Mucosa of descending colon (tissue), 3 donors: ENCODE measurements at regions not wholly inside any gene's neighbourhood (a gene's known extent, or its start where the extent isn't known, plus 50 kb on each side); places are given as distances from the start of the nearest gene placed in this dataset.

Experiments
- ATAC-seq: fragments of 200-7000 bp; cut with Tn5 transposase; one replicate; pipeline ENCODE4 v1.9.1; 2020; ENCODE audit warnings: mild to moderate bottlenecking, moderate library complexity
- DNase-seq, 3 donors: peaks; one replicate each; pipeline ENCODE4 v3.0.0-alpha.2; 2020
- H3K36me3 ChIP-seq: fragments of 200-600 bp; one replicate; pipeline ENCODE4 v1.8.0; 2021; ENCODE audit warnings: low read depth, mild to moderate bottlenecking
- H3K4me1 ChIP-seq: fragments of 200-600 bp; one replicate; pipeline ENCODE4 v1.8.0; 2021; ENCODE audit warnings: low read depth, mild to moderate bottlenecking
- H3K4me3 ChIP-seq: fragments of 200-600 bp; one replicate; pipeline ENCODE4 v1.8.0; 2021; ENCODE audit warnings: mild to moderate bottlenecking
- H3K9me3 ChIP-seq: fragments of 200-600 bp; one replicate; pipeline ENCODE4 v1.8.0; 2021; ENCODE audit warnings: mild to moderate bottlenecking
- intact Hi-C, 2 donors: fragments of 100-400 bp; cut with DNase I in 1 of 2; cut with micrococcal nuclease in 1 of 2; formaldehyde crosslinking; loops; one replicate each; pipeline versions ENCODE4 v1.11.0 to v1.11.1; 2022; cut with DNase I, micrococcal nuclease
- TF ChIP-seq, protein P1 (sequence below): fragments of 200-600 bp; IDR thresholded peaks from one replicate; pipeline ENCODE4 v1.8.0; 2022; ENCODE audit warnings: antibody characterized with exemption, mild to moderate bottlenecking
- donor health status: DM: no; HTN: no; CAD: no; lungs with moderate emphysema.
- donor health status: DM: no; HTN: no; CAD: no.
- donor health status: DM: no; HTN: yes; CAD: no.

DNA sequence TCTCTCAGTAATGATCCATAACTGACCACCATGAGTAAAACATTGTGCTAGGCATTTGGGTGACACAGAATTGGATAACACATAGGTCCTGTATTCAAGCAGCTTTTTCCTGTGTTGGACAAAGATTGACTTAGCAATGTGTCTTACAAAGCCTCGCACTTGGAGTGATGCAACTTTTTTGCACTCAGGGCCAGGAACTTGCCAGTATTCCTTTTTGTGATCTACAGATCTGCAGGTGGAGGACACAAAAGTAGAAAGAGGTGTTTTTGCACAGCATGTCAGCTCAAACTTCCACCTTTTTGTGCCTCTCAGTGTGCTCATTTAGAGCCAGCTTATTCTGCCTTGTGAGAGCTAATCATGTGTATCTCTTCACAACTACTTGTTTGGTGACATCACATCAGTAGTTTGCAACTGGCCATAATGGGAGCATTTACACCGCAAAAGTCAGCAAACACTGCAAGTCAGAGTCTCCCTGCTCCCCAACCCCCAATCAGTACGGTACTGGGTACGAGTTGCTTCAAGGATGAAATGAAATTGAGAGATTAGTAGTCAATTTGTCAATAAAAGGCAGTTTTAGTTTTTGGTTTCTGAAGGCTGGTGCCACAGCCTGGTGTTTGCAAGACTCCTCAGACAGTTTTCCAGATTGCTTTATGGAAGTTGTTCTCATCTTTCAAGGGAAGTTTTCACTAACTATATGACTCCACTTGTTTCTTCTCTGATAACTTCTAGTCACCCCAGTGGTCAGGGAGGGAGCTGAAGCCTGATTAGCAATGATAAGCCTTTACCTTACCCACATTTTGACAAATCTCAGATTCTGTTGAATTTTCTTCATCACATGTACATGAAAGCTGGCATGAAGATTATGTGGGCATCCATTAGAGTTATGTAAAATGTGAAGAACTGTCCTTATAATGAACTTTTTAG lies 149.1 kb downstream of the PDCD6IP start:
- DNase-seq: no peak
- intact Hi-C loops: no loop called here
- ATAC-seq: no peak
- Histone ChIP-seq H3K4me1 (no peaks in the 10 kb centered on the region), H3K4me3 (no peak overlapping the region), H3K9me3 (no peaks in the 10 kb centered on the region), H3K36me3 (no peaks in the 10 kb centered on the region)
- TF ChIP-seq, protein P1, sequence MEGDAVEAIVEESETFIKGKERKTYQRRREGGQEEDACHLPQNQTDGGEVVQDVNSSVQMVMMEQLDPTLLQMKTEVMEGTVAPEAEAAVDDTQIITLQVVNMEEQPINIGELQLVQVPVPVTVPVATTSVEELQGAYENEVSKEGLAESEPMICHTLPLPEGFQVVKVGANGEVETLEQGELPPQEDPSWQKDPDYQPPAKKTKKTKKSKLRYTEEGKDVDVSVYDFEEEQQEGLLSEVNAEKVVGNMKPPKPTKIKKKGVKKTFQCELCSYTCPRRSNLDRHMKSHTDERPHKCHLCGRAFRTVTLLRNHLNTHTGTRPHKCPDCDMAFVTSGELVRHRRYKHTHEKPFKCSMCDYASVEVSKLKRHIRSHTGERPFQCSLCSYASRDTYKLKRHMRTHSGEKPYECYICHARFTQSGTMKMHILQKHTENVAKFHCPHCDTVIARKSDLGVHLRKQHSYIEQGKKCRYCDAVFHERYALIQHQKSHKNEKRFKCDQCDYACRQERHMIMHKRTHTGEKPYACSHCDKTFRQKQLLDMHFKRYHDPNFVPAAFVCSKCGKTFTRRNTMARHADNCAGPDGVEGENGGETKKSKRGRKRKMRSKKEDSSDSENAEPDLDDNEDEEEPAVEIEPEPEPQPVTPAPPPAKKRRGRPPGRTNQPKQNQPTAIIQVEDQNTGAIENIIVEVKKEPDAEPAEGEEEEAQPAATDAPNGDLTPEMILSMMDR: no peak

DNA sequence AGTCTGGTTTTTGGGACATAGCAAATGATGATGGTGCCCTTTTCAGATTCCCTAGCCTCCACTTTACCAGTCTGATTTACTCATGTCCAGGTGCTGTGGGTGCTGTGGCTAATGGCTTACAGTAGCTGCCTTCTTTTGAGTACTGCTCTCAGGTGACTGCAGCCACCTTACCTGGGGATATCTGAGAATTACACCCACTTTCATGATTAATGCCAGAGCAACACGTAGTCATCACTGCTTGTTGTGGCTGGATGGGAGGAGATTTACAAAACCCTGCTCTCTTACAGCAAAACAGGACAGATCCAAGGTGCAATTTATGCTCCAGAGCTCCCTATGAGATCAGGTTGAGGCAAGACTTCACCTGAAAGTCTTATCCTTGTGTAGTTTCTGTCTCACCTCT lies 150.6 kb downstream of the PDCD6IP start:
- Histone ChIP-seq H3K4me1 (no peaks in the 10 kb centered on the region), H3K36me3 (no peaks in the 10 kb centered on the region), H3K9me3 (no peaks in the 10 kb centered on the region), H3K4me3 (no peak overlapping the region)
- intact Hi-C loops: no loop called here
- DNase-seq: no peak
- ATAC-seq: no peak
- TF ChIP-seq, protein P1: no peak

DNA sequence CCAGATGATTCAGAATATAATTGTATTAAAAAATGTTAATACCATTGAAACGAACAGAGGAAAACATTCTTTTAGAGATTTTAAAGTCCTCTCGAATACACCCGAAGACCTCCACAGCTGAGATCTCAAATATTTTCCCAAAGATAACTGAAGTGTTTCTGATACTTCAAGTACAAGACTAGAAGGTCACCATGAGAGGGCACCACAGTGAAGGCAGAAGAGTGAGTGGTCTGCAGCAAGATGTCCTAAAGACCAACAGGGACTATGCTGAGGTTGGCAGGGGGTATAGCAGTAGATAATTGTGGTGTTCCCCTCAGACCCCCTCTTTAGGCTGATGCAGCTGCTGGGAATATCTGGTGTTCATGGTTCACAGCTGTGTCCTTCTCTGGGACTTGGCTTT lies 156.5 kb downstream of the PDCD6IP start:
- intact Hi-C loops: no loop called here
- H3K36me3 ChIP-seq: no peaks in the 10 kb centered on the region
- DNase-seq (no peak), ATAC-seq (no peak)
- no peaks in the 10 kb centered on the region for H3K4me1 ChIP-seq
- TF ChIP-seq, protein P1: no peak
- H3K4me3 ChIP-seq: no peak overlapping the region
- H3K9me3 ChIP-seq: no peaks in the 10 kb centered on the region

DNA sequence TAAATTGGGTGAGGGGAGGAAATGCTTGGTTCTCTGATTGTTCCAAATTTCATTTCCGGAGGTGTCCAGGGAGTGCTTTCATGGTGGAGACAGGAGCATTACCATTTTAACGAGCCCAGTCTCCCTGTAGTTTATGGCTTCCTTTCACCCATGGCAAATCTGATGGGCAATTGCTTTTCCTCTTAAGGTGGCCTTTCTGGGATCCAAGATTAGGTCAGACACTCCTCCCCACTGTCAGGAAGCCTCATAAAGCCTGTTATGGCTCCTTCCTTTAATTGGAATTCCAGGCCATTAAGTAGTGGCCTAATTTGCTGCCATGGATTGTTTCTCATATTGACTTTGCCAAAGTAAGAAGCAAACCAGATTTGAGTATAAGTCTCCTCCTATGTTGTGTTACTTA lies 157.8 kb downstream of the PDCD6IP start:
- no peaks in the 10 kb centered on the region for H3K36me3 ChIP-seq
- TF ChIP-seq, protein P1: no peak
- ATAC-seq (no peak), DNase-seq (no peak)
- no peaks in the 10 kb centered on the region for H3K4me1 ChIP-seq
- H3K4me3 ChIP-seq: no peak overlapping the region
- intact Hi-C loops: no loop called here
- H3K9me3 ChIP-seq: no peaks in the 10 kb centered on the region

DNA sequence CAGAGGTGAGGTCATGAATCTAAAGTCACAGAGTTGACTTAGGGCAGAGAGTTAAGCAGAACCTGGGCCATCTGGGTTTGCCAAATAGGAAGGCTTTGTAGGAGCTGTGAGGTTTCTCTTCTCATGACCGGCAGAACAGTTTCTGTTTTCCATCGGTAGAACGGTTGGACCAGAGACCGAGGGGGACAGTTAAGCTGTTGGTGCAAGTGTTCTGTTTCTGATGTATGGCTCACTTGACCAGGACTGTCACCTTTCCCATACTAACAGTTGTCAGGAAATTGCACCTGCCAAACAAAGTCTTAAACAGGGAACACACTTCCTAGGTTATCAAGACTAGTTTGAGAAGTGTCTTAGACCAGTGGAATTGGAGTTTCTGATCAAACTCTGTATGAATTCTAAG lies 158.3 kb downstream of the PDCD6IP start:
- no peaks in the 10 kb centered on the region for H3K9me3 ChIP-seq
- no peak for ATAC-seq
- intact Hi-C loops: no loop called here
- H3K36me3 ChIP-seq: no peaks in the 10 kb centered on the region
- no peaks in the 10 kb centered on the region for H3K4me1 ChIP-seq
- DNase-seq: no peak
- TF ChIP-seq, protein P1: no peak
- H3K4me3 ChIP-seq: no peak overlapping the region
